SK-N-SH (cell line): ENCODE measurements at regions not wholly inside any gene's neighbourhood (a gene's known extent, or its start where the extent isn't known, plus 50 kb on each side); places are given as distances from the start of the nearest gene placed in this dataset.

ENCODE experiments used
- CTCF ChIA-PET: fragments of 300-600, 350-600 bp; formaldehyde crosslinking; extraction: SDS; loops from one replicate; lab custom pipeline; 2021; lab: Yijun Ruan, JAX
- POLR2A ChIA-PET: fragments of 350-600 bp; sonication (Branson Sonifier 250); formaldehyde crosslinking; extraction: SDS; loops from one replicate; lab custom pipeline; 2020; ENCODE audit warnings: antibody characterized with exemption, inconsistent platforms; lab: Yijun Ruan, JAX
- DNase-seq: peaks from one replicate; pipeline ENCODE4 v3.0.0; 2012
- H2AFZ ChIP-seq: fragments of 200-600 bp; sonication (generic); 2 replicates; pipeline ENCODE4 v1.8.1; 2016; ENCODE audit warnings: antibody characterized with exemption, mild to moderate bottlenecking, low read depth
- H3F3A ChIP-seq: fragments of 200-600 bp; sonication (generic); replicated peaks from 2 replicates; pipeline ENCODE3; 2016; ENCODE audit warnings: antibody characterized with exemption, mild to moderate bottlenecking; ENCODE audit not compliant: insufficient read depth
- H3K27ac ChIP-seq, 2 experiments: fragments of 200-500 bp in 1 of 2; fragments of 200-600 bp in 1 of 2; sonication (Bioruptor generic) in 1 of 2; sonication (generic), shearing (Covaris generic) in 1 of 2; 2 replicates each; pipeline versions ENCODE4 v1.5.1 to v1.6.1; 2014 to 2016; ENCODE audit warnings: low read depth in 2 of 2, inconsistent platforms in 1 of 2, low read length in 1 of 2, mild to moderate bottlenecking in 1 of 2, mixed read lengths in 1 of 2
- H3K27me3 ChIP-seq: fragments of 200-600 bp; sonication (generic), shearing (Covaris generic); 2 replicates; pipeline ENCODE4 v1.6.1; 2016; ENCODE audit warnings: mixed run types; ENCODE audit not compliant: insufficient read depth
- H3K36me3 ChIP-seq, 2 experiments: fragments of 200-500 bp in 1 of 2; fragments of 200-600 bp in 1 of 2; sonication (Bioruptor generic) in 1 of 2; sonication (generic) in 1 of 2; replicated peaks in 1 of 2; 2 replicates each; pipeline versions ENCODE3 to v1.5.1; 2014 to 2016; ENCODE audit warnings: low read length in 1 of 2, mild to moderate bottlenecking in 1 of 2; ENCODE audit not compliant: insufficient read depth in 2 of 2, control insufficient read depth in 1 of 2
- H3K4me1 ChIP-seq, 2 experiments: fragments of 200-500 bp in 1 of 2; fragments of 200-600 bp in 1 of 2; sonication (Bioruptor generic) in 1 of 2; sonication (generic), shearing (Covaris generic) in 1 of 2; 2 replicates each; pipeline versions ENCODE4 v1.5.1 to v1.6.1; 2014 to 2016; ENCODE audit warnings: low read depth in 1 of 2, low read length in 1 of 2, mixed run types in 1 of 2; ENCODE audit not compliant: insufficient read depth in 2 of 2, control insufficient read depth in 1 of 2
- H3K4me2 ChIP-seq: fragments of 200-600 bp; sonication (generic), shearing (Covaris generic); 2 replicates; pipeline ENCODE4 v1.6.1; 2017; ENCODE audit warnings: mixed run types
- H3K4me3 ChIP-seq, 2 experiments: fragments of 200-500 bp in 1 of 2; fragments of 200-600 bp in 1 of 2; sonication (Bioruptor generic) in 1 of 2; sonication (generic), shearing (Covaris generic) in 1 of 2; 2 replicates each; pipeline versions ENCODE4 v1.5.1 to v1.8.1; 2014 to 2016; ENCODE audit warnings: low read depth in 2 of 2, inconsistent platforms in 1 of 2, low read length in 1 of 2, mild to moderate bottlenecking in 1 of 2, mixed read lengths in 1 of 2, moderate library complexity in 1 of 2
- H3K79me2 ChIP-seq: fragments of 200-600 bp; sonication (generic); 2 replicates; pipeline ENCODE4 v1.8.1; 2017; ENCODE audit warnings: mild to moderate bottlenecking; ENCODE audit not compliant: insufficient read depth
- H3K9ac ChIP-seq: fragments of 200-600 bp; sonication (generic); 2 replicates; pipeline ENCODE4 v1.6.1; 2017; ENCODE audit warnings: mixed run types
- H3K9me2 ChIP-seq: fragments of 200-600 bp; sonication (generic); 2 replicates; pipeline ENCODE4 v1.6.1; 2017; ENCODE audit warnings: mixed run types
- H3K9me3 ChIP-seq: fragments of 200-600 bp; sonication (generic); 2 replicates; pipeline ENCODE4 v1.6.1; 2017; ENCODE audit warnings: mixed run types, mild to moderate bottlenecking, moderate library complexity
- H4K20me1 ChIP-seq: fragments of 200-600 bp; sonication (generic); 2 replicates; pipeline ENCODE4 v1.6.1; 2017; ENCODE audit warnings: mild to moderate bottlenecking, mixed run types; ENCODE audit not compliant: insufficient read depth
- CHD2 ChIP-seq: fragments of 150-350 bp; IDR thresholded peaks from 2 replicates; pipeline ENCODE4 v1.6.1; 2018; ENCODE audit warnings: low read length; ENCODE audit not compliant: partially characterized antibody
- FOSL2 ChIP-seq: IDR thresholded peaks from 2 replicates; pipeline ENCODE4 v1.4.0; 2012; ENCODE audit warnings: low read depth, mild to moderate bottlenecking, moderate library complexity, borderline replicate concordance
- FOXM1 ChIP-seq: IDR thresholded peaks from 2 replicates; pipeline ENCODE4 v1.4.0; 2012; ENCODE audit warnings: low read depth, mild to moderate bottlenecking
- GABPA ChIP-seq: IDR thresholded peaks from 2 replicates; pipeline ENCODE4 v1.4.0; 2012; ENCODE audit warnings: low read depth, mild to moderate bottlenecking
- GATA2 ChIP-seq: sonication (generic); formaldehyde crosslinking; IDR thresholded peaks from 2 replicates; pipeline ENCODE4 v1.5.0; 2020; ENCODE audit warnings: mild to moderate bottlenecking, missing genetic modification reagents
- JUND ChIP-seq: IDR thresholded peaks from 2 replicates; pipeline ENCODE4 v1.4.0; 2012
- NFIC ChIP-seq: IDR thresholded peaks from 2 replicates; pipeline ENCODE4 v1.4.0; 2012; ENCODE audit warnings: borderline replicate concordance
- NRF1 ChIP-seq: IDR thresholded peaks from 2 replicates; pipeline ENCODE4 v1.6.1; 2012; ENCODE audit warnings: low read depth, mild to moderate bottlenecking, low read length
- POLR2AphosphoS5 ChIP-seq: IDR thresholded peaks from 2 replicates; pipeline ENCODE4 v1.6.1; 2012; ENCODE audit warnings: low read depth, low read length
- RCOR1 ChIP-seq: fragments of 150-350 bp; IDR thresholded peaks from 2 replicates; pipeline ENCODE4 v1.6.1; 2017; ENCODE audit warnings: antibody characterized with exemption, low read length
- RXRA ChIP-seq: IDR thresholded peaks from 2 replicates; pipeline ENCODE4 v1.4.0; 2012; ENCODE audit warnings: low read depth, mild to moderate bottlenecking, borderline replicate concordance
- SMC3 ChIP-seq: IDR thresholded peaks from 2 replicates; pipeline ENCODE4 v1.6.1; 2012; ENCODE audit warnings: low read depth, low read length, improper control_type of control experiment
- TAF1 ChIP-seq: IDR thresholded peaks from 2 replicates; pipeline ENCODE4 v1.6.1; 2012; ENCODE audit warnings: low read depth, mild to moderate bottlenecking, low read length, moderate library complexity, borderline replicate concordance
- TCF12 ChIP-seq: IDR thresholded peaks from 2 replicates; pipeline ENCODE4 v1.4.0; 2012
- TEAD4 ChIP-seq: IDR thresholded peaks from 2 replicates; pipeline ENCODE4 v1.4.0; 2012; ENCODE audit warnings: mild to moderate bottlenecking, borderline replicate concordance; ENCODE audit not compliant: insufficient read depth
- YY1 ChIP-seq: IDR thresholded peaks from 2 replicates; pipeline ENCODE4 v1.4.0; 2012; ENCODE audit warnings: low read depth, mild to moderate bottlenecking
- WGBS: methylation state at CpG from one replicate; pipeline ENCODE4 v1.1.6; 2017; ENCODE audit warnings: low lambda C conversion rate; 5-methylcytosine and 5-hydroxymethylcytosine counted together
- TF ChIP-seq, protein P1 (sequence below): fragments of 150-350 bp; IDR thresholded peaks from 2 replicates; pipeline ENCODE4 v1.6.1; 2017; ENCODE audit warnings: antibody characterized with exemption, low read length, low read depth, borderline replicate concordance
- TF ChIP-seq, protein P2 (sequence below): fragments of 200-600 bp; sonication (generic); IDR thresholded peaks from 2 replicates; pipeline ENCODE4 v1.6.1; 2017; ENCODE audit warnings: antibody characterized with exemption, mild to moderate bottlenecking, moderate library complexity
- TF ChIP-seq, protein P3 (sequence below): IDR thresholded peaks from 2 replicates; pipeline ENCODE4 v1.4.0; 2012; ENCODE audit warnings: low read depth
- TF ChIP-seq, protein P4 (sequence below): fragments of 150-350 bp; IDR thresholded peaks from 2 replicates; pipeline ENCODE4 v1.6.1; 2016; ENCODE audit warnings: mild to moderate bottlenecking, low read depth, low read length
- TF ChIP-seq, protein P5 (sequence below): IDR thresholded peaks from 2 replicates; pipeline ENCODE4 v1.4.0; 2012; ENCODE audit warnings: low read depth, borderline replicate concordance

DNA sequence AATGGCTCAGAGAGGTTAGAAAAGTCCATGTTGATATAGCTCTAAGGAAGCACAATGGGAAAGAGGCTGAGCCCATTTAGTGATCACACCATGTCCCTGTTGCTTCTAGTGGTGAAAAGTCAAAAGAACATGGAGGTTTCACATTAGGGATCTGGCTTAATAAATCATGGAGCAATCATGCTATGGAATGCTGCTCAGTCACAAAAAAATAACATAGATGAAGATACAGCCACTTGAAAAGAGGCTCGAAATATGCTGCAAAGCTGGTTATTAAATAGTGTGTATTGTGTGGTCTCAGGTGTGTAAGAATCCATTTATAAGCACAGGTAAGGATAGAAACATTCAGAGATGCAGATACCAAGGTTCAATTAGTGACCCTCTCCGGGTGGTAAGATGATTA is 63.6 kb upstream of the CPO start:
- H3K27me3 ChIP-seq = no peaks in the 10 kb centered on the region; the same call in 1 of the 2 replicates
- no peak overlapping the region; a peak in 1 of 4 replicates for H3K27ac ChIP-seq
- no peak overlapping the region for H3K9ac ChIP-seq
- H3K79me2 ChIP-seq = no peaks in the 10 kb centered on the region
- no peak overlapping the region for H3K4me2 ChIP-seq
- no peak for DNase-seq
- TF ChIP-seq, protein P1, sequence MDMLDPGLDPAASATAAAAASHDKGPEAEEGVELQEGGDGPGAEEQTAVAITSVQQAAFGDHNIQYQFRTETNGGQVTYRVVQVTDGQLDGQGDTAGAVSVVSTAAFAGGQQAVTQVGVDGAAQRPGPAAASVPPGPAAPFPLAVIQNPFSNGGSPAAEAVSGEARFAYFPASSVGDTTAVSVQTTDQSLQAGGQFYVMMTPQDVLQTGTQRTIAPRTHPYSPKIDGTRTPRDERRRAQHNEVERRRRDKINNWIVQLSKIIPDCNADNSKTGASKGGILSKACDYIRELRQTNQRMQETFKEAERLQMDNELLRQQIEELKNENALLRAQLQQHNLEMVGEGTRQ = no peak
- TF ChIP-seq RCOR1 (no peak), YY1 (no peak), GABPA (no peak), TAF1 (no peak), CHD2 (no peak), NFIC (no peak), FOSL2 (no peak), TEAD4 (no peak)
- TF ChIP-seq, protein P2, sequence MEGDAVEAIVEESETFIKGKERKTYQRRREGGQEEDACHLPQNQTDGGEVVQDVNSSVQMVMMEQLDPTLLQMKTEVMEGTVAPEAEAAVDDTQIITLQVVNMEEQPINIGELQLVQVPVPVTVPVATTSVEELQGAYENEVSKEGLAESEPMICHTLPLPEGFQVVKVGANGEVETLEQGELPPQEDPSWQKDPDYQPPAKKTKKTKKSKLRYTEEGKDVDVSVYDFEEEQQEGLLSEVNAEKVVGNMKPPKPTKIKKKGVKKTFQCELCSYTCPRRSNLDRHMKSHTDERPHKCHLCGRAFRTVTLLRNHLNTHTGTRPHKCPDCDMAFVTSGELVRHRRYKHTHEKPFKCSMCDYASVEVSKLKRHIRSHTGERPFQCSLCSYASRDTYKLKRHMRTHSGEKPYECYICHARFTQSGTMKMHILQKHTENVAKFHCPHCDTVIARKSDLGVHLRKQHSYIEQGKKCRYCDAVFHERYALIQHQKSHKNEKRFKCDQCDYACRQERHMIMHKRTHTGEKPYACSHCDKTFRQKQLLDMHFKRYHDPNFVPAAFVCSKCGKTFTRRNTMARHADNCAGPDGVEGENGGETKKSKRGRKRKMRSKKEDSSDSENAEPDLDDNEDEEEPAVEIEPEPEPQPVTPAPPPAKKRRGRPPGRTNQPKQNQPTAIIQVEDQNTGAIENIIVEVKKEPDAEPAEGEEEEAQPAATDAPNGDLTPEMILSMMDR = no peak
- H3K36me3 ChIP-seq = no peaks in the 10 kb centered on the region
- 8% methylated on average over 2 of the region's 2 CpGs for WGBS
- ChIA-PET POLR2A (no interaction called here), CTCF (interaction anchor here (0.8 to 1.2 kb wide), 2 partner anchors 10 to 75 kb away, joined by 3 read pairs; no protein-coding TSS in a partner anchor)
- no peaks in the 10 kb centered on the region for H3F3A ChIP-seq
- no peaks in the 10 kb centered on the region for H4K20me1 ChIP-seq
- H3K9me2 ChIP-seq = no peaks in the 10 kb centered on the region
- H3K9me3 ChIP-seq = no peaks in the 10 kb centered on the region
- peaks cover 0 to 23% of the 10 kb centered on the region in 2 experiments; a peak in 2 of 4 replicates for H3K4me1 ChIP-seq
- no peak overlapping the region for H3K4me3 ChIP-seq
- H2AFZ ChIP-seq = no peak overlapping the region

DNA sequence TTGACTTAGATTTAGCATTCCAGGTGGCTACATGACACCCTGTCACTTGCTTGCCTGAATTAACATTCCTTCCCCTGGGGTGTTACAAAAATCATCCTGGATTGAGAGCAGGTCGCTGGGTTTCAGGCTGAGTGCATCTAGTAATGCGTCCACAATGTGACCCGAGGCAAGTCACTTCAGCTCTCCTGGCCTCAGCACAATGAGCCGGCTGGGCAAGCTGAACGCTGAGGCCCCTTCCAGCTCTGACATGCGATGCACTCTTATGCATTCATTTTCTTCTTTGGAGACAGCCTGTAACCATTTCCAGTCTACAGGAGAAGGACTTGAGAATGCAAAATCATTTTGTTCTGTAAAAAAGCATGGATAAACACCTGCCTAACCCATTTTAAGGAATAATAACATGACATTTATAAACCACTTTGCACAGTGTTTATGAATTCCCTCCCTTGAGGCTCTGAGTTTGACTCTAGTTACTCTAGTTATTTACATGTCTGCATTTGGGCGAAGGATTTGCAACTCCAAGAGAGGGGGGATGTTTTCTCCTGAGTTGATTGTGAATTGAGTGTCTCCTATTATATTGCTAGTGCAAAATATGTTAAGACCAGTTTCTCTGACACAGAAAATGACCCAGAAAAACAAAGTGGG is 63.0 kb upstream of the CPO start:
- no peaks in the 10 kb centered on the region for H3F3A ChIP-seq
- TF ChIP-seq TAF1 = no peak
- no peak for TF ChIP-seq CHD2
- TF ChIP-seq POLR2AphosphoS5 = no peak
- no peak for TF ChIP-seq SMC3
- TF ChIP-seq, protein P3, sequence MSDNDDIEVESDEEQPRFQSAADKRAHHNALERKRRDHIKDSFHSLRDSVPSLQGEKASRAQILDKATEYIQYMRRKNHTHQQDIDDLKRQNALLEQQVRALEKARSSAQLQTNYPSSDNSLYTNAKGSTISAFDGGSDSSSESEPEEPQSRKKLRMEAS = no peak
- TF ChIP-seq FOSL2 = no peak
- TF ChIP-seq TEAD4 = no peak
- no peak for TF ChIP-seq NRF1
- TF ChIP-seq, protein P4, sequence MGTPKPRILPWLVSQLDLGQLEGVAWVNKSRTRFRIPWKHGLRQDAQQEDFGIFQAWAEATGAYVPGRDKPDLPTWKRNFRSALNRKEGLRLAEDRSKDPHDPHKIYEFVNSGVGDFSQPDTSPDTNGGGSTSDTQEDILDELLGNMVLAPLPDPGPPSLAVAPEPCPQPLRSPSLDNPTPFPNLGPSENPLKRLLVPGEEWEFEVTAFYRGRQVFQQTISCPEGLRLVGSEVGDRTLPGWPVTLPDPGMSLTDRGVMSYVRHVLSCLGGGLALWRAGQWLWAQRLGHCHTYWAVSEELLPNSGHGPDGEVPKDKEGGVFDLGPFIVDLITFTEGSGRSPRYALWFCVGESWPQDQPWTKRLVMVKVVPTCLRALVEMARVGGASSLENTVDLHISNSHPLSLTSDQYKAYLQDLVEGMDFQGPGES = no peak
- TF ChIP-seq FOXM1 = no peak
- no peak for TF ChIP-seq GATA2 (CRISPR knock-in tag)
- TF ChIP-seq, protein P5, sequence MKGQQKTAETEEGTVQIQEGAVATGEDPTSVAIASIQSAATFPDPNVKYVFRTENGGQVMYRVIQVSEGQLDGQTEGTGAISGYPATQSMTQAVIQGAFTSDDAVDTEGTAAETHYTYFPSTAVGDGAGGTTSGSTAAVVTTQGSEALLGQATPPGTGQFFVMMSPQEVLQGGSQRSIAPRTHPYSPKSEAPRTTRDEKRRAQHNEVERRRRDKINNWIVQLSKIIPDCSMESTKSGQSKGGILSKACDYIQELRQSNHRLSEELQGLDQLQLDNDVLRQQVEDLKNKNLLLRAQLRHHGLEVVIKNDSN = no peak
- TF ChIP-seq RXRA = no peak
- TF ChIP-seq JUND = no peak
- no peak for TF ChIP-seq TCF12
- TF ChIP-seq, all 33 proteins: peak for 0
- peaks cover 0 to 23% of the 10 kb centered on the region in 2 experiments; a peak in 2 of 4 replicates for H3K4me1 ChIP-seq
- H2AFZ ChIP-seq = no peak overlapping the region
- no peaks in the 10 kb centered on the region for H3K9me3 ChIP-seq
- ChIA-PET CTCF (interaction anchor here (0.8 to 1.2 kb wide), 2 partner anchors 10 to 76 kb away, joined by 3 read pairs; no protein-coding TSS in a partner anchor), POLR2A (no interaction called here)
- H3K79me2 ChIP-seq = no peaks in the 10 kb centered on the region
- no peak overlapping the region for H3K4me2 ChIP-seq
- 27% methylated on average over 7 of the region's 7 CpGs for WGBS
- peak; percentile 32 for DNase-seq
- no peak overlapping the region for H3K4me3 ChIP-seq
- H3K36me3 ChIP-seq = no peaks in the 10 kb centered on the region
- H4K20me1 ChIP-seq = no peaks in the 10 kb centered on the region
- H3K9ac ChIP-seq = no peak overlapping the region
- no peaks in the 10 kb centered on the region for H3K9me2 ChIP-seq
- no peaks in the 10 kb centered on the region; the same call in 1 of the 2 replicates for H3K27me3 ChIP-seq
- H3K27ac ChIP-seq = peak overlapping the region in 1 of 2 experiments; percentile 50; a peak in 2 of 4 replicates
